CD4-positive, alpha-beta memory T cell (primary cell): ENCODE measurements at regions not wholly inside any gene's neighbourhood (a gene's known extent, or its start where the extent isn't known, plus 50 kb on each side); places are given as distances from the start of the nearest gene placed in this dataset.
A peak's percentile ranks its signal among the peaks of the same experiment; 100 is the strongest.

Experiments used
- CTCF ChIA-PET: fragments of 350-600 bp; sonication (Branson Sonifier 250); formaldehyde crosslinking; loops from one replicate; lab custom pipeline; 2021; ENCODE audit warnings: inconsistent platforms; ENCODE audit not compliant: partially characterized antibody; lab: Charles Lee
- POLR2A ChIA-PET: fragments of 350-600 bp; sonication (Branson Sonifier 250); formaldehyde crosslinking; loops from one replicate; lab custom pipeline; 2021; ENCODE audit not compliant: partially characterized antibody; lab: Charles Lee
- DNase-seq, 5 donors: peaks; one replicate each; pipeline versions ENCODE4 v3.0.0 to v3.0.0-alpha.2; 2020 to 2022; ENCODE audit warnings: mixed read lengths in 1 of 5
- H3K27ac ChIP-seq: one replicate; pipeline ENCODE4 v1.7.0; 2013; ENCODE audit warnings: low read depth, low read length
- H3K27me3 ChIP-seq: 2 replicates; pipeline ENCODE4 v1.7.0; 2013; ENCODE audit warnings: mild to moderate bottlenecking, low read length, moderate library complexity; ENCODE audit not compliant: insufficient read depth
- H3K36me3 ChIP-seq: 2 replicates; pipeline ENCODE4 v1.7.0; 2013; ENCODE audit warnings: mild to moderate bottlenecking, low read length, moderate library complexity; ENCODE audit not compliant: insufficient read depth
- H3K4me1 ChIP-seq: 2 replicates; pipeline ENCODE4 v1.7.0; 2013; ENCODE audit warnings: mild to moderate bottlenecking, low read length, moderate library complexity; ENCODE audit not compliant: insufficient read depth
- H3K4me3 ChIP-seq, 2 donors: one replicate each; pipeline ENCODE4 v1.7.0; 2013; ENCODE audit warnings: low read length in 2 of 2, mild to moderate bottlenecking in 1 of 2
- H3K9me3 ChIP-seq, 2 donors: one replicate each; pipeline ENCODE4 v1.7.0; 2013; ENCODE audit warnings: low read length in 2 of 2, control low read depth in 1 of 2; ENCODE audit not compliant: control insufficient read depth in 1 of 2
- H3K27ac Mint-ChIP-seq, 7 donors: one replicate each; pipeline ENCODE4 v1.8.0; 2020 to 2021; ENCODE audit warnings: mixed read lengths in 7 of 7, mild to moderate bottlenecking in 6 of 7, inconsistent platforms in 3 of 7, moderate library complexity in 3 of 7
- H3K27me3 Mint-ChIP-seq, 2 donors: one replicate each; pipeline ENCODE4 v1.8.0; 2020 to 2021; ENCODE audit warnings: mixed read lengths in 2 of 2
- H3K36me3 Mint-ChIP-seq, 2 donors: one replicate each; pipeline ENCODE4 v1.8.0; 2020 to 2021; ENCODE audit warnings: mixed read lengths in 2 of 2, inconsistent platforms in 1 of 2, mild to moderate bottlenecking in 1 of 2
- H3K4me1 Mint-ChIP-seq, 4 donors: one replicate each; pipeline ENCODE4 v1.8.0; 2020 to 2021; ENCODE audit warnings: mixed read lengths in 4 of 4, mild to moderate bottlenecking in 1 of 4
- H3K4me3 Mint-ChIP-seq, 8 donors: one replicate each; pipeline ENCODE4 v1.8.0; 2020 to 2021; ENCODE audit warnings: mixed read lengths in 8 of 8, mild to moderate bottlenecking in 7 of 8, moderate library complexity in 6 of 8, inconsistent platforms in 3 of 8
- H3K9me3 Mint-ChIP-seq, 8 donors: one replicate each; pipeline ENCODE4 v1.8.0; 2020 to 2021; ENCODE audit warnings: mixed read lengths in 8 of 8, mild to moderate bottlenecking in 5 of 8, inconsistent platforms in 3 of 8, moderate library complexity in 1 of 8
- intact Hi-C: fragments of 100-400 bp; cut with micrococcal nuclease; formaldehyde crosslinking; loops from one replicate; pipeline ENCODE4 v1.15.1; 2023

- no peaks in the 10 kb centered on the region for H3K36me3 Mint-ChIP-seq
- Histone ChIP-seq H3K4me1 (no peaks in the 10 kb centered on the region), H3K4me3 (no peak overlapping the region), H3K9me3 (no peaks in the 10 kb centered on the region), H3K36me3 (no peaks in the 10 kb centered on the region), H3K27ac (no peak overlapping the region), H3K27me3 (no peaks in the 10 kb centered on the region)
- POLR2A ChIA-PET, result no interaction called here
- DNase-seq, result no peak
- H3K27ac Mint-ChIP-seq, result no peak overlapping the region
- H3K9me3 Mint-ChIP-seq, result peaks cover 0 to 2% (median 0%) of the 10 kb centered on the region in 8 donors
- peaks cover 3 to 5% (median 4%) of the 10 kb centered on the region in 4 donors for H3K4me1 Mint-ChIP-seq
- intact Hi-C loops, result no loop called here
- peaks cover 0 to 1% of the 10 kb centered on the region in 2 donors for H3K27me3 Mint-ChIP-seq
- CTCF ChIA-PET, result interaction anchor here (0.6 kb wide), 1 partner anchor 316 kb away, joined by 3 read pairs; no protein-coding TSS in a partner anchor
- H3K4me3 Mint-ChIP-seq, result no peak overlapping the region
Observed at GRCh38 chr7:36003343-36003742, 149.7 kb upstream of the EEPD1 start.

- Histone ChIP-seq H3K9me3 (no peaks in the 10 kb centered on the region), H3K27ac (no peak overlapping the region), H3K4me1 (no peaks in the 10 kb centered on the region), H3K4me3 (no peak overlapping the region), H3K36me3 (no peaks in the 10 kb centered on the region), H3K27me3 (no peaks in the 10 kb centered on the region)
- Mint-ChIP-seq H3K4me1 (peaks cover 3 to 5% (median 4%) of the 10 kb centered on the region in 4 donors), H3K4me3 (no peak overlapping the region), H3K9me3 (peaks cover 0 to 2% (median 0%) of the 10 kb centered on the region in 8 donors), H3K27me3 (peaks cover 0 to 1% of the 10 kb centered on the region in 2 donors), H3K27ac (no peak overlapping the region), H3K36me3 (no peaks in the 10 kb centered on the region)
- ChIA-PET CTCF (no interaction called here), POLR2A (no interaction called here)
- no peak for DNase-seq
- intact Hi-C loops, result no loop called here
Observed at GRCh38 chr7:36005293-36005692, 147.8 kb upstream of the EEPD1 start.

DNA sequence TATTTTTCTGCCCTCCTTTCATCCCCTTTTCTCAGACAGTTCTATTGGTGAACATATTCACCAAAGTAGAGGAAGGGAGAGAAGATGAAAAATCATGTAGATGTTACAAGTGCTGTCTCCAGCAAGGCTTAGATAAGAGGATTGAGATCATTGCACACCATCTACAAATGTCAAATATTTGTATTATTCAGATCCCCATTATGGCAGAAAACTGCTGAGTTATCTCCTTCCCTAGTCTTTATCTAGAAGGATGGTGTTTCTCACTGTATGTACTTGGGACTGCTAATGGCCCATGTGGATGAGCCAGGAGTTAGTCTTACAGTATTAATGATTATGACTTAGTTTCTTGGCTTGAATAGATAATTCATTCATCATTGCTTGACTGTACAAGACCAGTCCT is 147.2 kb upstream of the EEPD1 start:
- no peaks in the 10 kb centered on the region for H3K36me3 Mint-ChIP-seq
- no peak overlapping the region for H3K4me3 ChIP-seq
- ChIA-PET CTCF (no interaction called here), POLR2A (no interaction called here)
- H3K4me1 Mint-ChIP-seq, result peaks cover 3 to 5% (median 4%) of the 10 kb centered on the region in 4 donors
- no peaks in the 10 kb centered on the region for H3K9me3 ChIP-seq
- peaks cover 0 to 1% of the 10 kb centered on the region in 2 donors for H3K27me3 Mint-ChIP-seq
- no peaks in the 10 kb centered on the region for H3K4me1 ChIP-seq
- no peak overlapping the region for H3K27ac ChIP-seq
- no peaks in the 10 kb centered on the region for H3K27me3 ChIP-seq
- intact Hi-C loops, result no loop called here
- no peaks in the 10 kb centered on the region for H3K36me3 ChIP-seq
- peaks cover 0 to 2% (median 0%) of the 10 kb centered on the region in 8 donors for H3K9me3 Mint-ChIP-seq
- DNase-seq, result no peak
- H3K27ac Mint-ChIP-seq, result no peak overlapping the region
- H3K4me3 Mint-ChIP-seq, result no peak overlapping the region

DNA sequence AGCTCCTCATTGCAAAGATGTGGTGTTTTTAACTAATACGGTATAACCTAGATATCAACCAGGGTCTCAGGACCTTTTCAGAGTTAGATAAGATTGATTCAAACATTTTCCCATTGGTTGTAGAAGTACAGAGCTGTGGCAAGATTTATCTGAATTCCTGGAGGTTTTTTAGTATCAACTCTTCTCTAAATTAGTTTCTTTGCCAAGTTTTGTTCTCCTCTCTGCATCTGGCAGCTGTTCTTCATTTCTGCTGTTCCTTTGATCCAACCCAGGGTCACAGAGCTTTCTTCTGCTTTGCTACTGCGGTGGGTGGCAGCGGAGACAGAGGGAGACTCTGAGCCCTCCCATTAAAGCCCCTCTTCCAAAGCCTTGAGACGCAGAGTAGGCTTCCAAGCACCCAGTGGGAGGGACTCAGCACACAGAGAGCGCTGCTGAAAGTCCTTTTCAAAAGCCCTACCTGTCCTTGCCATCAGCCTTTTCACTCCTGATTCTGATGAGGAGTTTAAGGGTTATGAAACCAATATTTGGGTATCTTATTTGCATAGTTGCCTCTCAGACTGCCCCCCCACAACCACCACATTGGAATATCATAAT is 146.3 kb upstream of the EEPD1 start:
- Histone ChIP-seq H3K27me3 (no peaks in the 10 kb centered on the region), H3K4me1 (no peaks in the 10 kb centered on the region), H3K9me3 (no peaks in the 10 kb centered on the region), H3K4me3 (no peak overlapping the region), H3K36me3 (no peaks in the 10 kb centered on the region), H3K27ac (no peak overlapping the region)
- Mint-ChIP-seq H3K27me3 (no peaks in the 10 kb centered on the region), H3K4me3 (no peak overlapping the region), H3K9me3 (no peaks in the 10 kb centered on the region), H3K27ac (peak overlapping the region in 1 of 7 donors; percentile 36), H3K4me1 (peaks cover 3 to 5% (median 4%) of the 10 kb centered on the region in 4 donors), H3K36me3 (no peaks in the 10 kb centered on the region)
- ChIA-PET CTCF (no interaction called here), POLR2A (no interaction called here)
- no peak for DNase-seq
- intact Hi-C loops, result no loop called here

GRCh38 chr7:36010656-36011587 is 142.1 kb upstream of the EEPD1 start:
- ChIA-PET POLR2A (no interaction called here), CTCF (interaction anchor here (1.2 to 1.4 kb wide), 2 partner anchors 10 to 308 kb away, joined by 3 to 5 read pairs; no protein-coding TSS in a partner anchor)
- no peaks in the 10 kb centered on the region for H3K4me1 ChIP-seq
- H3K36me3 ChIP-seq, result no peaks in the 10 kb centered on the region
- Mint-ChIP-seq H3K9me3 (no peaks in the 10 kb centered on the region), H3K4me1 (no peaks in the 10 kb centered on the region), H3K4me3 (no peak overlapping the region), H3K36me3 (no peaks in the 10 kb centered on the region), H3K27ac (no peak overlapping the region), H3K27me3 (peaks cover 2 to 3% of the 10 kb centered on the region in 2 donors)
- intact Hi-C loops, result no loop called here
- no peak overlapping the region for H3K4me3 ChIP-seq
- H3K27me3 ChIP-seq, result no peaks in the 10 kb centered on the region
- DNase-seq, result no peak
- H3K27ac ChIP-seq, result no peak overlapping the region
- H3K9me3 ChIP-seq, result no peaks in the 10 kb centered on the region

GRCh38 chr7:36011588-36011965 is 141.5 kb upstream of the EEPD1 start:
- H3K4me3 Mint-ChIP-seq, result no peak overlapping the region
- DNase-seq, result no peak
- H3K9me3 Mint-ChIP-seq, result no peaks in the 10 kb centered on the region
- no peaks in the 10 kb centered on the region for H3K4me1 Mint-ChIP-seq
- H3K27me3 ChIP-seq, result no peaks in the 10 kb centered on the region
- no peak overlapping the region for H3K4me3 ChIP-seq
- POLR2A ChIA-PET, result no interaction called here
- CTCF ChIA-PET, result interaction anchor here (1.4 kb wide), 1 partner anchor 308 kb away, joined by 5 read pairs; no protein-coding TSS in a partner anchor
- peaks cover 2 to 3% of the 10 kb centered on the region in 2 donors for H3K27me3 Mint-ChIP-seq
- H3K36me3 ChIP-seq, result no peaks in the 10 kb centered on the region
- H3K4me1 ChIP-seq, result no peaks in the 10 kb centered on the region
- H3K27ac Mint-ChIP-seq, result no peak overlapping the region
- H3K9me3 ChIP-seq, result no peaks in the 10 kb centered on the region
- intact Hi-C loops, result no loop called here
- H3K27ac ChIP-seq, result no peak overlapping the region
- H3K36me3 Mint-ChIP-seq, result no peaks in the 10 kb centered on the region

DNA sequence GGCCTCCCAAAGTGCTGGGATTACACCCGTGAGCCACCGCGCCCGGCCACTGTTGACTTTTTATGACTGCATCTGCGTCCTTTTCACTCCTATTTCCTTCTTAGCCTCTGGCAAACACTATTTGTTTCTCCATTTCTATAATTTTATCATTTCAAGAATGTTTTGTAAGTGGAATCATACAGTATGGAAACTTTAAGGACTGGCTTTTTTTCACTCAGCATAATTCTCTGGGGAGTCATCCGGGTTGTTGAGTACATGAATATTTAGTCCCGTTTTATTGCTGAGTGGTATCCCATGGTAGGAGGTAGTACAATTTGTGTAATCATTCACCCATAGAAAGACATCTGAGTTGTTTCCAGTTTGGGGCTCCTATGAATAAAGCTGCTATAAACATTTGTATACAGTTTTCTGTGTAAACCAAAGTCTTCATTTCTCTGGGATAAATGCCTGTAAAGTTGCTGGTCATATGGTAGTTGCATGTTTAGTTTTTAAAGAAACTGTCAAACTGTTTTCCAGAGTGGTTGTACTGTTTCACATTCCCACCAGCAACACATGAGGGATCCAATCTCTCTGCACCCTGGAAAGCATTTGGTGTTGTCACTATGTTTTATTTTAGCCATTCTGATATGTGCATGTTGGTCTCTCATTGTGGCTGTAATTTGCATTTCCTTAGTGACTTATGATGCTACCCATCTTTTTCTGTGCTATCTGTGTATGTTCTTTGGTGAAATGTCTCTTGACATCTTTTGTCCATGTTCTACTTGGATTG is 139.6 kb upstream of the EEPD1 start:
- no peaks in the 10 kb centered on the region for H3K4me1 Mint-ChIP-seq
- Histone ChIP-seq H3K4me3 (no peak overlapping the region), H3K27me3 (no peaks in the 10 kb centered on the region), H3K27ac (no peak overlapping the region), H3K36me3 (no peaks in the 10 kb centered on the region), H3K9me3 (no peaks in the 10 kb centered on the region), H3K4me1 (no peaks in the 10 kb centered on the region)
- intact Hi-C loops, result no loop called here
- no peaks in the 10 kb centered on the region for H3K9me3 Mint-ChIP-seq
- CTCF ChIA-PET, result no interaction called here
- no peak for DNase-seq
- H3K4me3 Mint-ChIP-seq, result no peak overlapping the region
- peaks cover 2 to 3% of the 10 kb centered on the region in 2 donors for H3K27me3 Mint-ChIP-seq
- POLR2A ChIA-PET, result no interaction called here
- no peaks in the 10 kb centered on the region for H3K36me3 Mint-ChIP-seq
- H3K27ac Mint-ChIP-seq, result no peak overlapping the region
